OCI-LY3 (cell line): ENCODE measurements at regions not wholly inside any gene's neighbourhood (a gene's known extent, or its start where the extent isn't known, plus 50 kb on each side); places are given as distances from the start of the nearest gene placed in this dataset.

ENCODE experiments used
- EZH2phosphoT487 ChIP-seq: fragments of 200-600 bp; shearing (Covaris generic); IDR thresholded peaks from 2 replicates; pipeline ENCODE4 v1.6.1; 2018; ENCODE audit warnings: antibody characterized with exemption, mixed run types, low read depth
- TF ChIP-seq, protein P1 (sequence below): fragments of 200-600, 300-600 bp; sonication (generic); IDR thresholded peaks from 2 replicates; pipeline ENCODE4 v1.5.1; 2014; ENCODE audit warnings: antibody characterized with exemption, low read length, low read depth

DNA sequence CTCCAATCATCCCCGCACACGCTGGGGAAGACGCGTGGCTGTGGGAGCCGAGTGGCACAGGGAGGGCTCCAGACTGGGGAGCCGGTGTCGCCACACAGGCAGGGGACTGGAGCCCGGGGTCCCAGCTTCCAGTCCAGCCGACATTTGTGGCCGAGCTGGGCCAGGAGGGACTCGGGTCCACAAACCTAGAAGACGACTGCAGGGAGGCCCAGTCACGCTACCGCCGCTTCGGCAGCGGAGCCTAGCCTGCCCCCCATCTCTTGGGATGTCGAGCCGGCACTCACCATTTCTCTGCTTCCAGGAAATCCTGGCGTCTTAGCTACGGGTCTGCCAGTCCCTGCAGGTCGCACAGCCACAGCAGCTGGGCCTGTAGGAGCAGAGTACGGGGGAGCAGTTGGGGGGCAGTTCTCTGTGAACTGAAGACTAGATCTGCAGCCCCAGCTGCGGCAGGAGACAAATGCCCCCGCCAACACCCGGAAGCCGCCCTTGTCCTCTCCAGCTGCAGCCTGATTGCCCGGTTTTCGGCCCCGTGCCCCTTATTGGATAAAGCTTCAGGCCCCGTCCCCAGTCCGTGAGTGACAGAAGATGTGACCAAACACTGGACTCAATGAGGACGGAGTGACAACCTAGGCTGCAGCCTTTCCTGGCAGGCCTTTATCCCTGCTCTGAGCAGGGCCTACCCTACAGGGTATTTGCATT, 270.7 kb downstream of the ZNF33B start:
- TF ChIP-seq, protein P1, sequence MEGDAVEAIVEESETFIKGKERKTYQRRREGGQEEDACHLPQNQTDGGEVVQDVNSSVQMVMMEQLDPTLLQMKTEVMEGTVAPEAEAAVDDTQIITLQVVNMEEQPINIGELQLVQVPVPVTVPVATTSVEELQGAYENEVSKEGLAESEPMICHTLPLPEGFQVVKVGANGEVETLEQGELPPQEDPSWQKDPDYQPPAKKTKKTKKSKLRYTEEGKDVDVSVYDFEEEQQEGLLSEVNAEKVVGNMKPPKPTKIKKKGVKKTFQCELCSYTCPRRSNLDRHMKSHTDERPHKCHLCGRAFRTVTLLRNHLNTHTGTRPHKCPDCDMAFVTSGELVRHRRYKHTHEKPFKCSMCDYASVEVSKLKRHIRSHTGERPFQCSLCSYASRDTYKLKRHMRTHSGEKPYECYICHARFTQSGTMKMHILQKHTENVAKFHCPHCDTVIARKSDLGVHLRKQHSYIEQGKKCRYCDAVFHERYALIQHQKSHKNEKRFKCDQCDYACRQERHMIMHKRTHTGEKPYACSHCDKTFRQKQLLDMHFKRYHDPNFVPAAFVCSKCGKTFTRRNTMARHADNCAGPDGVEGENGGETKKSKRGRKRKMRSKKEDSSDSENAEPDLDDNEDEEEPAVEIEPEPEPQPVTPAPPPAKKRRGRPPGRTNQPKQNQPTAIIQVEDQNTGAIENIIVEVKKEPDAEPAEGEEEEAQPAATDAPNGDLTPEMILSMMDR: no peak
- TF ChIP-seq EZH2phosphoT487: no peak
